ENCODE measurements at regions not wholly inside any gene's neighbourhood (a gene's known extent, or its start where the extent isn't known, plus 50 kb on each side); places are given as distances from the start of the nearest gene placed in this dataset.

- DNase-seq, result no peak
- Histone ChIP-seq H3K36me3 (no peaks in the 10 kb centered on the region), H3K27me3 (no peaks in the 10 kb centered on the region), H3K4me1 (no peaks in the 10 kb centered on the region), H3K9me3 (no peaks in the 10 kb centered on the region), H3K4me3 (no peak overlapping the region), H3K27ac (no peak overlapping the region)
- intact Hi-C loops (cut with DNase I; ENCODE audit: low total_unique reads), result no loop called here
- TF ChIP-seq, protein P1, sequence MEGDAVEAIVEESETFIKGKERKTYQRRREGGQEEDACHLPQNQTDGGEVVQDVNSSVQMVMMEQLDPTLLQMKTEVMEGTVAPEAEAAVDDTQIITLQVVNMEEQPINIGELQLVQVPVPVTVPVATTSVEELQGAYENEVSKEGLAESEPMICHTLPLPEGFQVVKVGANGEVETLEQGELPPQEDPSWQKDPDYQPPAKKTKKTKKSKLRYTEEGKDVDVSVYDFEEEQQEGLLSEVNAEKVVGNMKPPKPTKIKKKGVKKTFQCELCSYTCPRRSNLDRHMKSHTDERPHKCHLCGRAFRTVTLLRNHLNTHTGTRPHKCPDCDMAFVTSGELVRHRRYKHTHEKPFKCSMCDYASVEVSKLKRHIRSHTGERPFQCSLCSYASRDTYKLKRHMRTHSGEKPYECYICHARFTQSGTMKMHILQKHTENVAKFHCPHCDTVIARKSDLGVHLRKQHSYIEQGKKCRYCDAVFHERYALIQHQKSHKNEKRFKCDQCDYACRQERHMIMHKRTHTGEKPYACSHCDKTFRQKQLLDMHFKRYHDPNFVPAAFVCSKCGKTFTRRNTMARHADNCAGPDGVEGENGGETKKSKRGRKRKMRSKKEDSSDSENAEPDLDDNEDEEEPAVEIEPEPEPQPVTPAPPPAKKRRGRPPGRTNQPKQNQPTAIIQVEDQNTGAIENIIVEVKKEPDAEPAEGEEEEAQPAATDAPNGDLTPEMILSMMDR (IDR thresholded peaks at IDR 0.05), result no peak
Measured at GRCh38 chr2:14132386-14132785, 500.1 kb upstream of the LRATD1 start.

DNA sequence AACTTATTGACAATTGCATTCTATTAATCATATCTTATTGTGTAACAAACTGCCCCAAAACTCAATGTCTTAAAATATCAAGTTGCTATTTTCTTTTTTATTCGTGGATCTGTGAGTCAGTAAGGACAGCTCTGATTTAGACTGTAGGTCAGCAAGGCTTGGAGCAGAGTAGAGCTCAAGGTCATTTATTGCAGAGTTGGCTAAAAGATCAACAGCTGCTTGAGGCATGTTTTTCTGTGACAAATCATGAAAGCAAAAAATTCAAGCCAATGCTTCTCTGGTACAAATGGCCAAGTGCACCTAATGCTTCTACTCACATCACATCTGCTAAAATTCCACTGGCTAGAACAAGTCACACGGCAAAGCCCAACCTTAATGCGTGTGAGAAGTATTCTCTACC lies 497.7 kb upstream of the LRATD1 start:
- intact Hi-C loops (cut with DNase I; ENCODE audit: low total_unique reads), result no loop called here
- H3K27me3 ChIP-seq, result no peaks in the 10 kb centered on the region
- no peaks in the 10 kb centered on the region for H3K9me3 ChIP-seq
- H3K4me1 ChIP-seq, result no peaks in the 10 kb centered on the region
- TF ChIP-seq, protein P1 (IDR thresholded peaks at IDR 0.05), result no peak
- H3K4me3 ChIP-seq, result no peak overlapping the region
- no peak for DNase-seq
- no peak overlapping the region for H3K27ac ChIP-seq
- no peaks in the 10 kb centered on the region for H3K36me3 ChIP-seq

DNA sequence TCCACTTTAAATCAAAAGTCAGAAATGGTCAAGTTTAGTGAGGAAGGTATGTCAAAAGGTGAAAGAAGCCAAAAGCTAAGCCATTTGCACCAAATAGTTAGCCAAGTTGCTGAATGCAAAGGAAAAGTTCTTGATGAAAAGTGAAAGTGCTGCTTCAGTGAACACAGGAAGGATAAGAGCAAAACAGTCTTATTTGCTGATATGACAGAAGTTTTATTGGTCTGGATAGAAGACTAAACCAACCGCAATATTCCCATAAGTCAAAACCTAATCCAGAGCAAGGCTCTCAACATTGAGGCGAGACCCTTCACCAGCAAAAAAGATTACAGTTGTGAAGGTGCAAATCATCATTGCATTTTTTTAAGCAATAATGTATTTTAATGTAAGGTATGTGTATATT lies 496.5 kb upstream of the LRATD1 start:
- Histone ChIP-seq H3K27ac (no peak overlapping the region), H3K36me3 (no peaks in the 10 kb centered on the region), H3K4me3 (no peak overlapping the region), H3K27me3 (no peaks in the 10 kb centered on the region), H3K9me3 (no peaks in the 10 kb centered on the region), H3K4me1 (no peaks in the 10 kb centered on the region)
- TF ChIP-seq, protein P1 (IDR thresholded peaks at IDR 0.05), result no peak
- intact Hi-C loops (cut with DNase I; ENCODE audit: low total_unique reads), result no loop called here
- DNase-seq, result no peak

- H3K4me3 ChIP-seq, result no peak overlapping the region
- intact Hi-C loops (cut with DNase I; ENCODE audit: low total_unique reads), result no loop called here
- no peaks in the 10 kb centered on the region for H3K9me3 ChIP-seq
- H3K36me3 ChIP-seq, result no peaks in the 10 kb centered on the region
- TF ChIP-seq, protein P1 (IDR thresholded peaks at IDR 0.05), result no peak
- no peak for DNase-seq
- H3K27ac ChIP-seq, result no peak overlapping the region
- H3K4me1 ChIP-seq, result no peaks in the 10 kb centered on the region
- no peaks in the 10 kb centered on the region for H3K27me3 ChIP-seq
Measured at GRCh38 chr2:14137643-14138042, 494.9 kb upstream of the LRATD1 start.

GRCh38 chr2:14140009-14140550 lies 492.4 kb upstream of the LRATD1 start:
- Histone ChIP-seq H3K9me3 (no peaks in the 10 kb centered on the region), H3K27ac (no peak overlapping the region), H3K36me3 (no peaks in the 10 kb centered on the region), H3K4me3 (no peak overlapping the region), H3K4me1 (no peaks in the 10 kb centered on the region), H3K27me3 (no peaks in the 10 kb centered on the region)
- TF ChIP-seq, protein P1 (IDR thresholded peaks at IDR 0.05), result no peak
- intact Hi-C loops (cut with DNase I; ENCODE audit: low total_unique reads), result no loop called here
- DNase-seq, result no peak

DNA sequence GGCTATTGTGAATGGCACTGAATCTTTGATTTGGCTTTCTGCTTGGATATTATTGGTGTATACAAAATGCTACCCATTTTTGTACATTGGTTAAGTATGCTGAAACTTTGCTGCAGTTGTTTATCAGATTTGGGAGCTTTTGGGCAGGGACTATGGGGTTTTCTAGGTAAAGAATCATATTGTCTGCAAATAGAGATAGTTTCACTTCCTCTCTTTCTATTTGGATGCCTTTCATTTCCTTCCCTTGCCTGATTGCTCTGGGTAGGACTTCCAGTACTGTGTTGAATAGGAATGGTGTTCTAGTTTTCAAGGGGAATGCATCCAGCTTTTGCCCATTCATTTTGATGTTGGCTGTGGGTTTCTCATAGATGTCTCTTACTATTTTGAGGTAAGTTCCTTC lies 489.1 kb upstream of the LRATD1 start:
- H3K27ac ChIP-seq, result no peak overlapping the region
- H3K4me3 ChIP-seq, result no peak overlapping the region
- H3K4me1 ChIP-seq, result no peaks in the 10 kb centered on the region
- TF ChIP-seq, protein P1 (IDR thresholded peaks at IDR 0.05), result no peak
- DNase-seq, result no peak
- H3K36me3 ChIP-seq, result no peaks in the 10 kb centered on the region
- H3K9me3 ChIP-seq, result no peaks in the 10 kb centered on the region
- intact Hi-C loops (cut with DNase I; ENCODE audit: low total_unique reads), result no loop called here
- no peaks in the 10 kb centered on the region for H3K27me3 ChIP-seq

Measured in tibial artery (tissue), 4 donors.